ENCODE measurements at regions not wholly inside any gene's neighbourhood (a gene's known extent, or its start where the extent isn't known, plus 50 kb on each side); places are given as distances from the start of the nearest gene placed in this dataset.

DNA sequence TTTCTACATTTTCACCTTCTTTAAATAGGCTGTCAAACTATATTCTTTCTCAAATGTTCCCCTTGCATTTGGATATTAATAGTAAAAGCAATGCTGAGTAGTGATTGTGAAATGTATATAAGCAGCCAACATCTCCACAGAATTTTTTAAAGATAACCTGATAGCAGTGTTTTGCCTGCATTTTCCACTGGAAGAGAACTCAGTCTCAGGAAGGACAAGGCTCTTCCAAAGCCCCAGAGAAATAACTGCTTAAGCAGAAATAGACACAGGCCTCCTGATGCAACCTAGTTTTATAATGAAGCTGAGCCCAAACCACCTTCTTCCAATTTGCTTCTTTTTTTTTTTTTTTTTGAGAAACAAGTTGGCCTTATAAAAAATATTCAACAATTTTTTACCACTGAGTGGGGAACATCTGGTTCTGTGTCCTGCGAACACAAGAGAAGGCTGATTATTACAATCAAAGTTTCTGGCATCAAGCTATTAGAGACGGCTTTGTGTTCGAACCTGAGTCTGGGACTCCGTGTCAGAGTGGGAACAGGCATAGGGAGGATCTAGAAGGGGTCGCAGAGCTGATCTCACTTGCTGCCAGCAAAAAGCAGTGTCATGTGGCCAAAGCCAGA, 332.5 kb upstream of the TBL1XR1 start:
- no peak for DNase-seq (ENCODE audit: low read depth in 2 of 2)

- DNase-seq (ENCODE audit: low read depth in 2 of 2) = no peak
Observed at GRCh38 chr3:177530908-177531307, 333.6 kb upstream of the TBL1XR1 start.

- DNase-seq (ENCODE audit: low read depth in 2 of 2) = no peak
Observed at GRCh38 chr3:177536873-177537272, 339.6 kb upstream of the TBL1XR1 start.

GRCh38 chr3:177537612-177538011, 340.3 kb upstream of the TBL1XR1 start:
- DNase-seq (ENCODE audit: low read depth in 2 of 2) = no peak

GRCh38 chr3:177538048-177538749, 340.9 kb upstream of the TBL1XR1 start:
- DNase-seq (ENCODE audit: low read depth in 2 of 2) = no peak

DNA sequence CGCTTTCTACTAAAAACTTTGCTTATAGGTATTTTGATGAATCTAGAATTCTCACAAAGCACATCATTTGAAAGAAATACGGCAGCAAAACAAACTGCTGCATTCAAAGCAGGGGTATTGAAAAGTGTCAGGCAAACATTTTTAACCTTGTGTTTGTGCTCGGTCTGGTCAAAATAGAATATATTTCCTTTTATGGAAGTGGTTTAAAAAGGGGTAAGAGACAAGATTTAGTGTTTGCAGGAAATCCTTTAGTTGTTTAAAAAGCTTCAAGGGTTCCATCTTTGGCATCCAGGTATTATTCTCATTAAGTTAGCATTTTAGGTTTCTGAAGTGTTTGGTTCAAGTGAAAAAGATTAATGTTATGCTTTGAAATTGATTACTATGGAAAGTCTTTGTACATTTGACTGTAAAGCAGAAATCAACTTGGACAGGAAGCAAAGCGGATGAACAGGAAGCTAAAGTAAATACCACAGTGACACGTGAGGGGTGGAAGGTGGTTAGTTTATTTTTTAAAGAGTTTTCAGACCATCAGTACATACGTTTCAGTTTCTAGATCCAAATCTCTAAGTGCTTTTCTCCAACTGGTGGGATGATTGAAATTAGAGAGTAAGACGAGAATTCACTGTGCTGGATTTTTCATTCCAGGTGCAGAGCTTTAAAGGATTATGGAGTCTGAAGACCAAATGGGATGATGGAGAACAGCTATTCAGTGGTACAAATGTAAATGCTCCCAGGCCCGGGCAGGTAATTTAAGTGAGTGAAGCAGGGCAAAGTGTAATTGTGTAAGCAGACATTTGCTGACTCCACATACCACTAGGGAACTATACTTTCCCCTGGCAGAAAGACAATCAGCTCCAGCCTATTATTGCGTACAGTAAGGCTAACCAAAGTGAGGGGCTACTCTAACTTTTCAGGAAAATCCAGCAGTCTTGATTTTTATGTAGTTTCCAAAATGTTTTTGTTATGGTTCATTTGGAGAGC, 341.8 kb upstream of the TBL1XR1 start:
- no peak for DNase-seq (ENCODE audit: low read depth in 2 of 2)

DNA sequence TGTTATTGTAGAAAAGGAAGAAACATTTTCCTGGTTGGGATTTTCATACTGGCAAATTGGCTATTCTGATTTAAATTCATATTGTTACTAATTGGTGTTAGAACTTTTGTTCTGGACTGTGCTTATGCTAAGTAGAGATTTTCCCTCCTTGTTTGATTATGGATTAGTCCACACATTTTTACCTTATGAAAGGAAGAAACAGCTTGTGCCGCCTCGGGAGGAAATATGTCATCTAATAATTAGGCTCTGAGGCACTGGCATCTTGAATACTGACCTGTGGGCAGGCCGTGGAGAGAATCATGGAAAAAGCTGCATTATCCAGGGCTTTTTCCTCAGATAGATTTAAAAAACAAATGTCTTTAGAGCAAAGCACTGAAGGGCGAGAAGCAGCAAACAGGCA, 344.3 kb upstream of the TBL1XR1 start:
- DNase-seq (ENCODE audit: low read depth in 2 of 2) = no peak

DNA sequence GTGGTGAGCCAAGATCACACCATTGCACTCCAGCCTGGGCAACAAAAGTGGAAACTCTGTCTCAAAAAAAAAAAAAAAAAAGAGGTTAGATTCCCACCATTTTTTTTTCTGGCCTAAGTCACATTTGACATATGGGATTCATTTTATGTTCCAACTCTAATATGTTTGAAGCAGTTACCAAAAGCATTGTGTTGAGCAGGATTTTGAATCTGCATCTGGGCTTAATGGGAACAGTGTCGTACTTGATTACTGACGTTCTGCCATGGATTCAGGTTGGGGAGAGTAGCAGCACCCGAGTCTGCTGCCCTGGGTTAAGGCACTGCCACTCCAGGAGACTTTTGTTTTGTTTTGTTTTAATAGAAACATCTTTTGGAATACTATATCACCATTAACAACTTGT, 348.7 kb upstream of the TBL1XR1 start:
- no peak for DNase-seq (ENCODE audit: low read depth in 2 of 2)

GRCh38 chr3:177547711-177548350, 350.5 kb upstream of the TBL1XR1 start:
- DNase-seq (ENCODE audit: low read depth in 2 of 2) = no peak

DNA sequence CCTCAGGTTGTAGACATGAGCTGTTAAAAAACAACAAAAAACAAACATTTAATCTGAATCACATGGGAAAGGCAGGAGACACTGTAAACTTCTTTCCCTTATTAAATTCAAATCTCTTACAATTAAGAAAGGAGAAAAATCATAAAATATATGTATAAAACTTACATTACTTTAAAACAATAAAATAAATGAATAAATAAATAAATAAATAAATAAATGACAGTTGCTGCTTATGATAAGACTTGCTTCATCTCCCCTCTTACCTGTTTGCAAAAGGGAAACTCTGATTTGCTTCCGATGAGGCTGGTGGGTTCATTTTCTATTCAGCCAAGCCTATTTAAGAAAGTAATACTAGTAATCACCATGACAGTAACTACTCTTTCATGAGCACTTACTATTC, 353.4 kb upstream of the TBL1XR1 start:
- DNase-seq (ENCODE audit: low read depth in 2 of 2) = no peak

DNA sequence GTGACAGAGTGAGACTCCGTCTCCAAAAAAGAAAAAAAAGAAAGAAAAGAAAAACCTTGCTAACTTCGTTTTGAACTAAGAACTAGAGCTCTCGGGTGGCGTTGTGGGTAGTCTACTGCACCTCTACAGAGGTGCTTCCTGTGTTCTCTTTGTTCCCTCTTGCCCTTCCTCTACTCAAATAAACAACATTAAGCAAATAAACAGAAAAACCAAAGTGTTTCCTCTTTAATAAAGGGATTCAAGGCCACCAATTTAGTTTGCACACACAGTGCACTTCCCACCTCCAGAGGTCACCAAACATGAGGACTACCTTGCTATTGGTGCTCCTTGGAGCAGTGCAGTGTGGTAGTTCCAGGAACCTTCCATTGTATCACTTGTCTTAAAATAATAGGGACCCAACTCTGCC, 354.2 kb upstream of the TBL1XR1 start:
- DNase-seq (ENCODE audit: low read depth in 2 of 2) = no peak

DNA sequence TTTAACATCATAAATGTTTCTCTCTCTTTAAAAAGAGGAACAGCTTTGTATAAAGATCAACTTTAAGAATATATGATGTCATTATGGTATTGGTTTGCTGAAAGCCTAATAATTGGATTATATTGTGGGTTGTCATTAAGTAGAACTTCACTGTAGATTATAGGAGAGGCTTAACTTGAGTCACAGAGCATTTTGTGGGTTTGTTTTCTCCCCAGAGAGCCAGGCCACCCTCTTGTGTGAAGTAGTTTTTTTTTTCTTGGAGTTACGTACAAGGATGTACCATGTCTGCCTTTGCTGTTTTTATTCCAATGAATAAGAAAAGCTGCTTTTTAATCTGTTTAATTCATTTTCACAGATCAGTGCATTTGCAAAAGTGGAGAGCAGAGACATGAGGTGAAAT, 354.8 kb upstream of the TBL1XR1 start:
- no peak for DNase-seq (ENCODE audit: low read depth in 2 of 2)

GRCh38 chr3:177553012-177553411, 355.7 kb upstream of the TBL1XR1 start:
- DNase-seq (ENCODE audit: low read depth in 2 of 2) = no peak

- no peak for DNase-seq (ENCODE audit: low read depth in 2 of 2)
Observed at GRCh38 chr3:177553579-177553978, 356.3 kb upstream of the TBL1XR1 start.

DNA sequence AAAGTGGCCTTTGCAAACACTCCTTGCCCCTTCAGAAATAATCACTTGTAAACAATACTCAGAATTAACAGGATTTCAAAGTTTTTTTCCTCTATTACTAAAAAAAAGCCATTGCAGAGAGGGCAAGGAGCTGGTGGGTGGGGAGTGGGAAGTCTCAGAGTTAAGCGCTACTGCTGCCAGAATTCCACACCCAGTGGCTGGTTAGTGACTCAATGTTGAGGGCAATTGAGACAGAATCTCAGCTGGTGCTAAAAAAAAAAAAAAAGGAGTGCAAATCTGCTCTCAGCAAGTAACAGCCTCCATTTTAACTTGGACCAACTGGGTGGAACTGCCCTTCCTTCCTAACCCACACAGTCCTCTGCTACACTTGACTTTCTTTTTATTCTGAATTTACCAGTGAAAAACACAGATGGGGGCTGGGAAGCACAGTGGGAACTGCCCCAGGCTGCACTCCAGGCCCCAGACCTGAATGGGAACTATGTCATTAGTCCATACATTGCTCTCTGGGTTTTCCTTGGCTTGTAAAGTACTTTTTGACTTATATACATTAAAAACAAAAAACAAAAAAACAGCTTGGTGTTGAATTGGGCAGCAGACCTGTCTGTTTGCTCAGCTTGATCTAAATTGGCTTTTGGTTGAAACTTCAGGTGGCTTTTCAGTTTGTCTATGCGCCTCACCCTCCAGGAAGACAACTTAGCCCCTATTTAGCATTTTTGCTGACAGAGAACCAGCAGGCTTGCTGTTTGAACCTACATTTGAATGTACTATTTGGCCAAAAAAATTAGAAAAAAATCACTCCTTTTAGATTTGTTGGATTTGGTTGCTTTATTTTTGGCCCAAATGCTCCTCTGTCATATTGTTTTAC, 357.8 kb upstream of the TBL1XR1 start:
- no peak for DNase-seq (ENCODE audit: low read depth in 2 of 2)

GRCh38 chr3:177557548-177557947, 360.3 kb upstream of the TBL1XR1 start:
- no peak for DNase-seq (ENCODE audit: low read depth in 2 of 2)

DNA sequence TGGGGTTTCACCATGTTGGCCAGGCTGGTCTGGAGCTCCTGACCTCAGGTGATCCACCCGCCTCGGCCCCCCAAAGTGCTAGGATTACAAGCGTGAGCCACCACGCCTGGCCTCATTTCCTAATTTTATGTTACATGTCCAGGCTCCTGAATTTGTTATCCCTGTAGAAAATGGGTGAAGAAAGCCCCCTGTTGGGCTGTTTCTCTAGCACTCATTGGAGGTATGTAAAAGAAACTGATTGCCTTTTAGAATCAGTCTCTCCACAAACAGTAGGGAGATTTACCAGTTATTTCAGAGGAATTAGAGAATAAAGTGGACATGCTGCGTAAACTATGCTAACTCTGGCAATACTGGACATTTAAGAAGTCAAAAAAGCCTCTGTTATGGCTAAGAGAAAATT, 364.1 kb upstream of the TBL1XR1 start:
- no peak for DNase-seq (ENCODE audit: low read depth in 2 of 2)

DNA sequence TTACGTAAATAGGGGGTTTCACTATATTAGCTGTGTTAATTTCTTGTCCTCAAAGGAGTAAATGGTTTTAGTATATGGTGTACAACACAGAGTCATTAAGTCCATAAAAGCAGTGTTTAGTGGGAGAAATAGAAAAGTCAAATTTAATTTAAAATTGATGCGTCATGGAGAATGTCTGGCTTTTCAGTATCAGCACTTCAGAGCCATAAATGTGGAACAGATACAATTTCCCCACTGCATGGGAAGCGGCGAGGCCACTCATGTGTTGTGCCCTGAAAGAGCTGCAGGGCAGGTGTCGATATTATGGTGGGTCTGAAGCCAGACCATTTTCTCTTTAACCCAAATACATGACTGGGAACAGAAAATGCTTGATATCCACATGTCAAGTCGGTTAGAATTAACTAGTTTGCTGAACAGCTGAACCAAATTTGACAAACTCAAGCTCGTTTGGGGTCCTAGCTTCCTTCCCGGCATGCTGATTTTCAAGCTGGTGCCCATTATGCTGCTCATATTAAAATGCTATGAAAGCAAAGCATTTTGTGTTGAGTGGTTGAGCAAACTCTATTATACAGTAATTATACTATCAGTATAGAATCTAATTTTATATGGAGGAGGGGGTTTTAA, 364.6 kb upstream of the TBL1XR1 start:
- DNase-seq (ENCODE audit: low read depth in 2 of 2) = no peak

DNA sequence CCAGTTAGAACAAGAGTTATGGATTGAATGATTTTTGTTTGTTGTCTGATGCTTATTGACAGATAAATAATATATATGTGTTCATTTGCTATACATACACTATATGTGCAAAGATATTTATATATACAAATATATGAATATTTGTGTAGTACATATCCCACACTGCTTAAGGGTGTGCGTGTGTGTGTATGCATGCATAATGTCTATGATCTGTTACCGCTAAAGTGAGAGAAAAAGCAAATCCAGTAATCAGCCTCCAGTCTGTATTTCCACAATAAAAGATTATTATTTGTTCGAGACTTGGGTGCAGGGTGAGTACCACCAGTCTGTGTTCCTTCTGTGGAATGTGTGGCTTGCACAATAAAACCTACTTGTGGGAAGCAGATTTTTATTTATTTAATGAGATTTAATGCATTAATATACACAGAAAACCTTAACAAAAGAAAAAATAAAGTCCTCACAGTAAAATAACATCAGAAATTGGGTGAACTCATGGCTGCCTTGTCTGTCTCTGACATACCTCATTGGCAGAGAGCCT, 366.0 kb upstream of the TBL1XR1 start:
- DNase-seq (ENCODE audit: low read depth in 2 of 2) = no peak

- no peak for DNase-seq (ENCODE audit: low read depth in 2 of 2)
Observed at GRCh38 chr3:177563792-177564191, 366.5 kb upstream of the TBL1XR1 start.
